Chondrocyte (in vitro differentiated cells): ENCODE measurements at regions not wholly inside any gene's neighbourhood (a gene's known extent, or its start where the extent isn't known, plus 50 kb on each side); places are given as distances from the start of the nearest gene placed in this dataset.

Experiments
- DNase-seq: peaks from one replicate; pipeline ENCODE4 v3.0.0; 2021; ENCODE audit warnings: mixed read lengths, low spot score
- H3K27ac Mint-ChIP-seq: one replicate; pipeline ENCODE4 v1.8.0; 2021; ENCODE audit warnings: mild to moderate bottlenecking, moderate library complexity, mixed read lengths; ENCODE audit not compliant: unreplicated experiment
- H3K27me3 Mint-ChIP-seq: 2 replicates; pipeline ENCODE4 v1.8.0; 2021; ENCODE audit warnings: low read depth, mixed read lengths
- H3K36me3 Mint-ChIP-seq: 2 replicates; pipeline ENCODE4 v1.8.0; 2021; ENCODE audit warnings: low read depth, mixed read lengths
- H3K4me1 Mint-ChIP-seq: 2 replicates; pipeline ENCODE4 v1.8.0; 2021; ENCODE audit warnings: low read depth, mild to moderate bottlenecking, mixed read lengths
- H3K4me3 Mint-ChIP-seq: one replicate; pipeline ENCODE4 v1.8.0; 2021; ENCODE audit warnings: mild to moderate bottlenecking, moderate library complexity, mixed read lengths; ENCODE audit not compliant: unreplicated experiment
- H3K9me3 Mint-ChIP-seq: 2 replicates; pipeline ENCODE4 v1.8.0; 2021; ENCODE audit warnings: low read depth, mixed read lengths
- CTCF ChIP-seq: fragments of 200-600 bp; sonication (generic); IDR thresholded peaks from 2 replicates; pipeline ENCODE4 v1.5.0; 2021; ENCODE audit warnings: antibody characterized with exemption, mild to moderate bottlenecking, moderate library complexity

GRCh38 chr18:41457765-41458326, 497.2 kb upstream of the PIK3C3 start:
- Mint-ChIP-seq H3K4me3 (no peak overlapping the region), H3K27me3 (no peaks in the 10 kb centered on the region), H3K4me1 (peaks cover 9% of the 10 kb centered on the region), H3K36me3 (no peaks in the 10 kb centered on the region), H3K9me3 (peaks cover 14% of the 10 kb centered on the region), H3K27ac (no peak overlapping the region)
- DNase-seq, result no peak
- no peak for TF ChIP-seq CTCF

- Mint-ChIP-seq H3K4me1 (peaks cover 9% of the 10 kb centered on the region), H3K9me3 (peaks cover 14% of the 10 kb centered on the region), H3K36me3 (no peaks in the 10 kb centered on the region), H3K27me3 (no peaks in the 10 kb centered on the region), H3K4me3 (no peak overlapping the region), H3K27ac (peak overlapping the region; percentile 42)
- DNase-seq, result no peak
- no peak for TF ChIP-seq CTCF
Observed at GRCh38 chr18:41456831-41457230, 498.2 kb upstream of the PIK3C3 start.

GRCh38 chr18:41449612-41450011, 505.4 kb upstream of the PIK3C3 start:
- H3K36me3 Mint-ChIP-seq, result no peaks in the 10 kb centered on the region
- DNase-seq, result no peak
- H3K27ac Mint-ChIP-seq, result no peak overlapping the region
- no peak overlapping the region for H3K4me3 Mint-ChIP-seq
- no peaks in the 10 kb centered on the region for H3K27me3 Mint-ChIP-seq
- TF ChIP-seq CTCF, result no peak
- H3K9me3 Mint-ChIP-seq, result peaks cover 14% of the 10 kb centered on the region
- no peaks in the 10 kb centered on the region for H3K4me1 Mint-ChIP-seq

- DNase-seq, result no peak
- H3K36me3 Mint-ChIP-seq, result peaks cover 2% of the 10 kb centered on the region
- no peak overlapping the region for H3K4me3 Mint-ChIP-seq
- peaks cover 5% of the 10 kb centered on the region for H3K9me3 Mint-ChIP-seq
- H3K4me1 Mint-ChIP-seq, result no peaks in the 10 kb centered on the region
- no peak overlapping the region for H3K27ac Mint-ChIP-seq
- TF ChIP-seq CTCF, result no peak
- no peaks in the 10 kb centered on the region for H3K27me3 Mint-ChIP-seq
Observed at GRCh38 chr18:41444943-41445342, 510.1 kb upstream of the PIK3C3 start.

- Mint-ChIP-seq H3K4me1 (no peaks in the 10 kb centered on the region), H3K27ac (no peak overlapping the region), H3K9me3 (peaks cover 11% of the 10 kb centered on the region), H3K4me3 (no peak overlapping the region), H3K36me3 (peaks cover 2% of the 10 kb centered on the region), H3K27me3 (no peaks in the 10 kb centered on the region)
- no peak for DNase-seq
- TF ChIP-seq CTCF, result no peak
Observed at GRCh38 chr18:41436772-41437171, 518.3 kb upstream of the PIK3C3 start.
